Nephron (organoid): ENCODE measurements at regions not wholly inside any gene's neighbourhood (a gene's known extent, or its start where the extent isn't known, plus 50 kb on each side); places are given as distances from the start of the nearest gene placed in this dataset.
A peak's percentile ranks its signal among the peaks of the same experiment; 100 is the strongest.
"Not testable (repeated sequence)": the region's sequence is repeated elsewhere in the genome, so short reads cannot be mapped to it uniquely, and the experiment has no call there.

Experiments used
- H3K27ac Mint-ChIP-seq, 3 experiments: 2 replicates each; pipeline ENCODE4 v1.8.0; 2020; ENCODE audit warnings: mixed read lengths in 3 of 3, mild to moderate bottlenecking in 2 of 3, moderate library complexity in 1 of 3
- H3K27me3 Mint-ChIP-seq: 2 replicates; pipeline ENCODE4 v1.8.0; 2021; ENCODE audit warnings: low read depth, mild to moderate bottlenecking, moderate library complexity, mixed read lengths
- H3K36me3 Mint-ChIP-seq: 2 replicates; pipeline ENCODE4 v1.8.0; 2020; ENCODE audit warnings: low read depth, mixed read lengths
- H3K4me1 Mint-ChIP-seq: 2 replicates; pipeline ENCODE4 v1.8.0; 2020; ENCODE audit warnings: mixed read lengths
- H3K4me3 Mint-ChIP-seq, 3 experiments: 2 replicates each; pipeline ENCODE4 v1.8.0; 2020; ENCODE audit warnings: mild to moderate bottlenecking in 3 of 3, mixed read lengths in 3 of 3, moderate library complexity in 2 of 3
- H3K9me3 Mint-ChIP-seq: 2 replicates; pipeline ENCODE4 v1.8.0; 2020; ENCODE audit warnings: mixed read lengths
- CTCF ChIP-seq, 3 experiments: fragments of 200-600 bp; sonication (generic); IDR thresholded peaks; one replicate each; pipeline ENCODE4 v1.5.0; 2021; ENCODE audit warnings: antibody characterized with exemption in 3 of 3; ENCODE audit not compliant: unreplicated experiment in 3 of 3

GRCh38 chr2:234388591-234388990, 108.3 kb downstream of the ARL4C start:
- Mint-ChIP-seq H3K4me3 (no peak overlapping the region), H3K27ac (no peak overlapping the region), H3K4me1 (no peaks in the 10 kb centered on the region), H3K27me3 (peaks cover 16% of the 10 kb centered on the region), H3K9me3 (peaks cover 18% of the 10 kb centered on the region), H3K36me3 (no peaks in the 10 kb centered on the region)
- no peak for TF ChIP-seq CTCF (IDR thresholded peaks at IDR 0.05; ENCODE audit: unreplicated experiment in 3 of 3)

- TF ChIP-seq CTCF (IDR thresholded peaks at IDR 0.05; ENCODE audit: unreplicated experiment in 3 of 3) = no peak
- Mint-ChIP-seq H3K27ac (no peak overlapping the region), H3K36me3 (no peaks in the 10 kb centered on the region), H3K4me3 (no peak overlapping the region), H3K4me1 (no peaks in the 10 kb centered on the region), H3K27me3 (peaks cover 11% of the 10 kb centered on the region), H3K9me3 (peaks cover 15% of the 10 kb centered on the region)
These were observed 109.9 kb downstream of the ARL4C start for GRCh38 chr2:234386971-234387370.

GRCh38 chr2:234382131-234382530, 114.8 kb downstream of the ARL4C start:
- Mint-ChIP-seq H3K27me3 (peaks cover 13% of the 10 kb centered on the region), H3K4me1 (peaks cover 11% of the 10 kb centered on the region), H3K27ac (no peak overlapping the region), H3K9me3 (peaks cover 7% of the 10 kb centered on the region), H3K4me3 (no peak overlapping the region), H3K36me3 (no peaks in the 10 kb centered on the region)
- no peak for TF ChIP-seq CTCF (IDR thresholded peaks at IDR 0.05; ENCODE audit: unreplicated experiment in 3 of 3)

GRCh38 chr2:234378958-234379357, 117.9 kb downstream of the ARL4C start:
- H3K27me3 Mint-ChIP-seq = peaks cover 20% of the 10 kb centered on the region
- not testable (repeated sequence) for H3K4me3 Mint-ChIP-seq

GRCh38 chr2:234378440-234378839, 118.4 kb downstream of the ARL4C start:
- peak overlapping the region in 1 of 3 experiments; percentile 10 for H3K27ac Mint-ChIP-seq
- H3K36me3 Mint-ChIP-seq = no peaks in the 10 kb centered on the region
- H3K27me3 Mint-ChIP-seq = peaks cover 22% of the 10 kb centered on the region
- peaks cover 20% of the 10 kb centered on the region for H3K4me1 Mint-ChIP-seq
- TF ChIP-seq CTCF (IDR thresholded peaks at IDR 0.05; ENCODE audit: unreplicated experiment in 3 of 3) = no peak
- H3K4me3 Mint-ChIP-seq = peak overlapping the region in 1 of 3 experiments; percentile 23
- H3K9me3 Mint-ChIP-seq = no peaks in the 10 kb centered on the region

More at GRCh38 chr2:234378958-234379357, 117.9 kb downstream of the ARL4C start:
- H3K9me3 Mint-ChIP-seq, H3K36me3 Mint-ChIP-seq, H3K27ac Mint-ChIP-seq: not testable (repeated sequence)
- peaks cover 20% of the 10 kb centered on the region for H3K4me1 Mint-ChIP-seq

GRCh38 chr2:234377761-234378391, 119.0 kb downstream of the ARL4C start:
- no peak for TF ChIP-seq CTCF (IDR thresholded peaks at IDR 0.05; ENCODE audit: unreplicated experiment in 3 of 3)
- peak overlapping the region in 1 of 3 experiments; percentile 10 for H3K27ac Mint-ChIP-seq
- peaks cover 20% of the 10 kb centered on the region for H3K4me1 Mint-ChIP-seq
- peaks cover 24% of the 10 kb centered on the region for H3K27me3 Mint-ChIP-seq
- H3K36me3 Mint-ChIP-seq = no peaks in the 10 kb centered on the region
- H3K4me3 Mint-ChIP-seq = peak overlapping the region in 1 of 3 experiments; percentile 23
- H3K9me3 Mint-ChIP-seq = no peaks in the 10 kb centered on the region
